ENCODE measurements at regions not wholly inside any gene's neighbourhood (a gene's known extent, or its start where the extent isn't known, plus 50 kb on each side); places are given as distances from the start of the nearest gene placed in this dataset.
"Not testable (repeated sequence)": the region's sequence is repeated elsewhere in the genome, so short reads cannot be mapped to it uniquely, and the experiment has no call there.

DNA sequence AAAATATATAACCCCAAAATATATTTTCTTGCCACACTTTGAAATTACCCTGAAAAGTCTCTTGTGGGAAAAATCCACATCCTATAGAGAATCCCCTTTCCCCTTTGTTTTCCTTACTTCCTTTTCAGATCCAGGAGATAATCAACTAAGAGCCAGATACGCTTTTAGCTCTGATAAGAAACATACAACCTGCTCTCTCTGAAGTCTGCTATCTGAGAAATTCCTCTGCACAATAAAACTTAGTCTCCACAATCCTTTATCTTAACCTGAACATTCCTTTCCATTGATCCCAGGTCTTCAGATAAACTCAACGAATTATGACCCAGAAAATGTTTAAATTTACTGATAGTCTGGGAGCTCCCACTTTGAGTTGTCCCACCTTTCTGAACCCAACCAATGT lies 233.4 kb upstream of the SETMAR start:
- DNase-seq (ENCODE audit: low read depth, low spot score) = no peak

GRCh38 chr3:4071481-4072184 lies 231.5 kb upstream of the SETMAR start:
- no peak for DNase-seq (ENCODE audit: low read depth, low spot score)

DNA sequence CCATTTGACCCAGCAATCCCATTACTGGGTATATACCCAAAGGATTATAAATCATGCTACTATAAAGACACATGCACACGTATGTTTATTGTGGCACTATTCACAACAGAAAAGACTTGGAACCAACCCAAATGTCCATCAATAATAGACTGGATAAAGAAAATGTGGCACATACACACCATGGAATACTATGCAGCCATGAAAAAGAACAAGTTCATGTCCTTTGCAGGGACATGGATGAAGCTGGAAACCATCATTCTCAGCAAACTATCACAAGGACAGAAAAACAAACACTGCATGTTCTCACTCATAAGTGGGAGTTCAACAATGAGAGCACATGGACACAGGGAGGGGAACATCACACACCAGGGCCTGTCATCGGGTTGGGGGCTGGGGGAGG lies 225.9 kb upstream of the SETMAR start:
- DNase-seq (ENCODE audit: low read depth, low spot score) = not testable (repeated sequence)

DNA sequence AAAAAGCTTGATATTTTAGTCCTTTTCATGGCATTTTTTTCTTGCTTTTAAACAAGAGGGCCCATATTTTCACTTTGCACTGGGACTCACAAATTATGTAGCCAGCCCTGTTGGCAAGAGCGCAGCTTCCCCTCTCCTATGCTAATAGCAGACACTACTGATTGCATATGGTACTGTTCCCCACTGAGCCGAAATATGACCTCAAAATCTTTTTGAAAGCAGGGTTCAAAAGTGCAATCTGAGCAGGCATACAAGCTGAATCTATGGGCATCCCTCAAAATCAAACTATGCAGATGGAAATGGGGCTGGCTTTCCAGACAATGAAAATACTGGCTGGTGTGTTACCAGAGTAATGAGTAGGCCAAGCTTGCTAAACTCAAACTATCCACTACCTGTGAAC lies 225.2 kb upstream of the SETMAR start:
- DNase-seq (ENCODE audit: low read depth, low spot score) = no peak

DNA sequence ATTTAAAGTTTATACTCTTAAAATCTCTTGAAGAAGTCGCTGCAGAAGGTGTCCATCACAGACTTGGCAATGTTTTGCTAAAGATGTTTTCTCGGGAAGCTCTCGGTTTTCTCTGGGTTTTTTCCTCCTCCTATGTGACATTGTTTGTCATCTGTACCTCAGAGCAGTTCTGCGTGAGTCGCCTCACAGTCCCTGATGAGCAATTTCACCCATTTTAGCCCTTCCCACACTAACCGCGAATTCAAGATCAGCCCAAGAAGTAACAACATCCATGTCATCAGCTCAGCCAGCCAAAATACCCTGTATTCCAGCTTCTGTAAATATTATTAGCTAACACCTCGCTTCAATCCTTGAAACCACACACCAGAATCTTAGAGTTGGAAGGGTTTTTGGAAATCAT lies 224.3 kb upstream of the SETMAR start:
- no peak for DNase-seq (ENCODE audit: low read depth, low spot score)

DNA sequence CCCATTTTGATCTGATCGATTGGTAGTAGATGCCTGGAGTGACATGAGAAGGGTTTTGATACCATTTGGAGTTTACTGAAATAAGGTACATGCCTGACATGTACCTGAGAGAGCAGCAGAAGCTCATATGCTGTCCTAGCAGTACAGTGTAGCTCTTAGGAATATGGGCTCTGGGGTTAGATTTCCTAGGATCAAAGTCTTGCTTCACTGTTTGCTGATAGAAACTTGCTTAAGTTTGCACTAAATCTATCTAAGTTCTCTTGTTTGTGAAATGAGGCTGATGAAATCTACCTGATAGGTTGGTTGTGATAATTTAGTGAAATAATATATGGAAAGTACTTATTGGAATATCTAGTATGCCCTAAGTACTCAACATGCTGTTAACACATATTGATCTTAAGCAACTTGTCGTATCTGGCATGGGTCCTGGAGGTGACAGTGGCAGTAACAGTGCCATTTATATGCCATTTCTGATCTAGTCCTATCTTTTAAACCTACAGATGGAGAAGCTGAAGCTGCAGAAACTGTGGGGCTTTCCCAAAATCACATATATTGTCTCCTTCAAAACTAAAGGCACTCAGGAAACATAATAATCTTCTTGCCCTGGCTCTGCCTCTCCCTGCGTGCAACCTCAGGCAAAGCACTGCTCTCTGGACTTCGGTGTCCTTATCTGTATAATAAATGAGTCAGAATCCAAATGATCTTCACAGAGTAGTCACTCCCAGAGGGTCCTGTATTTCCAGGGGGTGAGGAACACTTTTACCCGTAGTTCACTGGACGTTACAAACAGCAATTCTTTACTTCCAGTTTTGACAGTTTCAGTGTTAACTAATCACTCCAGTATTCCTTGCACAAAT lies 223.6 kb upstream of the SETMAR start:
- no peak for DNase-seq (ENCODE audit: low read depth, low spot score)

GRCh38 chr3:4083225-4084015 lies 219.7 kb upstream of the SETMAR start:
- DNase-seq (ENCODE audit: low read depth, low spot score) = no peak

GRCh38 chr3:4084271-4084670 lies 218.9 kb upstream of the SETMAR start:
- no peak for DNase-seq (ENCODE audit: low read depth, low spot score)

DNA sequence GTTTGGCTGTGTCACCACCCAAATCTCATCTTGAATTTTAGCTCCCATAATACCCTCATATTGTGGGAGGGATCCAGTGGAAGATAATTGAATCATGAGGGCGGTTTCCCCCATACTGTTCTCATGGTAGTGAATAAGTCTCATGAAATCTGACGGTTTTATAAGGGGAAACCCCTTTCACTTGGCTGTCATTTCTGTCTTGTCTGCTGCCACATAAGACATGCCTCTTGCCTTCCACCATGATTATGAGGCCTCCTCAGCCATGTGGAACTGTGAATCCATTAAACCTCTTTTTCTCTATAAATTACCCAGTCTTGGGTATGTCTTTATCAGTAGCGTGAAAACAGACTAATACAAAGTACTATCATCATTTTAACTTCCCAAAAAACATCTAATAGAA lies 216.5 kb upstream of the SETMAR start:
- not testable (repeated sequence) for DNase-seq (ENCODE audit: low read depth, low spot score)

GRCh38 chr3:4091786-4092185 lies 211.4 kb upstream of the SETMAR start:
- DNase-seq (ENCODE audit: low read depth, low spot score) = no peak

- no peak for DNase-seq (ENCODE audit: low read depth, low spot score)
Observed at GRCh38 chr3:4097801-4098200, 205.4 kb upstream of the SETMAR start.

DNA sequence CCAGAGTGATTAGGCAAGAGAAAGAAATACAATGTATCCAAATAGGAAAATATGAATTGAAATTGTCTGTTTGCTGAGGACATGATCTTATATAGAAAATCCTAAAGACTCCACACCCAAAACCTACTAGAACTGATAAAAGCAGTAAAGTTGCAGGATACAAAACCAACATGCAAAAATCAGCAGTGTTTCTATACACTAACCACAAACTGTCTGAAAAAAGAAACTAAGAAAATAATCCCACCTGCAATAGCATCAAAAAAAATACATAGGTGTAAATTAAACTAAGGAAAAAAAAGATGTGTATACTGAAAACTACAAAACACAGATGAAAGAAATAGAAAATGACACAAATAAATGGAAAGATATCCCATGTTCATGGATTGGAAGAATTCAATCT lies 203.6 kb upstream of the SETMAR start:
- no peak for DNase-seq (ENCODE audit: low read depth, low spot score)

GRCh38 chr3:4107430-4107829 lies 195.7 kb upstream of the SETMAR start:
- no peak for DNase-seq (ENCODE audit: low read depth, low spot score)

DNA sequence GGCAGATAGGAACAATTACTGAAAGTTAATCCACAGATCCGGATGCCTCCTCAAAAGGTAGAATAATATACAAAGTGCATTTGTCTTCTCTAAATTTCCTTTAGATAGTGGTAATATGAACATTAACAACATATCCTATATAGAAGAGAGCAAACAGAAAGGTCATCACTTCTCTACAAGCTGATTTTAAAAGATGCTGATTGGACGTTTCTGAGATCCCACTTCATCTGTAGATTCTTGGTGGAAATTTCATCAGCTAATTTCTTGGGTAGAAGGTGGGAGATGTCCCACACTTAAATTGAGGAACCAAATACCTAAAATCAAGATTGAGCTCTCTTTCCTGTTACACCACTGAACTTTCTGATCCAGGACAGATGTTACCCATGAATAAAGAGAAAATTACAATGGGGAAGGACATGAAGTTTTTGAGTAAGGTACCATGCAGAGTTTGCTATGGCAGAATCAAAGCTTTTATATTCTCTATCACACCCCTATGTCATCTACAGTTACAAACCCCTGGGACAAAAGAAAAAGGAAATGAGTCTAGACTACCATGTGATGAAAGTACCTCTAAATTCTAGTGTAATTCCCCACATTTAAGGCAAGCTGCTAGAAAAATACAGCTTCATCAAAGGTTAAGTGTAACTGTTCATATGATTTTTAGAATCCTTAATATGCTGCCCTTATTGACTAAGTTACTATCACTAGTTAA lies 189.2 kb upstream of the SETMAR start:
- DNase-seq (ENCODE audit: low read depth, low spot score) = no peak

DNA sequence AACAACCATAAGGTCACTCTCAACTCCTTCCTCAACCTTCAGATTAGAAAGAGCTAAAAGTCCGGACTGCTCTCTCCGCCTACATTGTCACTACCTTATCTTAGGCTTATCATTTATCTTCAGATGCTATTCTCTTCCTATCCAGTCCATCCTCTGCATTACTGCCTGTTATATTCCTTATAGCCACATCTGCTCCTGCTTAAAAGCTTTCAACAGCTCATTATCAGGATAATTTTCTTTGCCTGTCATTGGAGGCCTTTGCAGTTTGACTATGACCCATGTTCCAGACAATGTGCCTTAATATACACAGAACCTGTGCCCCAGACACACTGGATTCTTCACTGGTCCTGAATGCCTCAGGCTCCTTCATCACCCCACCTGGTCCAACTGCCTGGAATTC lies 184.1 kb upstream of the SETMAR start:
- DNase-seq (ENCODE audit: low read depth, low spot score) = no peak

DNA sequence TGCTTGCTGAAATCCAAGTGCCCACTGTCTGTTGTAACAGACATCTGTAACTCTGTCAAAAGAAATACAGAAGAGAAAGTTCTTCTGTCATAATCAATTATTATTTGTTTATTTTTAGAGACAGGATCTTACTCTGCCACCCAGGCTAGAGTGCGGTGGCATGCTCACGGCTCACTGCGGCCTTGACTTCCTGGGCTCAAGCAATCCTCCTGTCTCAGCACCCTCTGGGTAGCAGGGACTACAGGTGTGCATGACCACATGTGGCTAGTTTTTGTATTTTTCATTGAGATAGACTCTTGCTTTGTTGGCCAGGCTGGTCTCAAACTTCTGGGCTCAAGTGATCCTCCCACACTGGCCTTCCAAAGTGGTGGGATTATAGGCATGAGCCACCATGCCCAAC lies 177.6 kb upstream of the SETMAR start:
- DNase-seq (ENCODE audit: low read depth, low spot score) = no peak

DNA sequence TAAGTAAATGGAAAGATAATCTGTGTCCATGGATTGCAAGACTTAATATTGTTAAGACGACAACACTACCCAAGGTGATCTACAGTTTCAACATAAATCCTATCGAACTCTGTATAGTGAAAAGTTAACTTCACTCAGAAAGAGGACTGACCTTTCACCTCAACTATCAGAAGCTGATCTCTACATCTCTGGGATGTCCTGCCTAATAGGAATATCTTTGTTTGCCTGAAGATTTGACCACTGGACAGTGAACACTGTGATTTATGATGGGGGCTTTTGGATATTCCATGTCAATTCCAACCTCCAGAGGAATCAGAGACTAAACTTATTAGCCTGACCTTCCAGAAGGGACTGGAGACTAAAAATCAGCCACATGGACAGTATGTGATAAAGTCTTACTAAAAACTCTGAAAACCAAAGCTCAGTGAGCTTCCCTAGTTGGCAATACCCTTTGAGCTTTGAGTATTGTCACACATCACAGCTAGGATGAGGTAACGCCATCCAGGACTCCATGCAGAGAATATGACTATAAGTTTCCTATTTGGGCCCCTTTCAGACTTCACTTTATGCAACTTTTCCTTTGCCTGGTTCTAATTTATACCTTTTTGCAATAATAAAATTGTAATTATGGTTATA lies 164.9 kb upstream of the SETMAR start:
- DNase-seq (ENCODE audit: low read depth, low spot score) = no peak

GRCh38 chr3:4138786-4139431 lies 164.3 kb upstream of the SETMAR start:
- DNase-seq (ENCODE audit: low read depth, low spot score) = no peak

- DNase-seq (ENCODE audit: low read depth, low spot score) = no peak
Observed at GRCh38 chr3:4139462-4140140, 163.6 kb upstream of the SETMAR start.

DNA sequence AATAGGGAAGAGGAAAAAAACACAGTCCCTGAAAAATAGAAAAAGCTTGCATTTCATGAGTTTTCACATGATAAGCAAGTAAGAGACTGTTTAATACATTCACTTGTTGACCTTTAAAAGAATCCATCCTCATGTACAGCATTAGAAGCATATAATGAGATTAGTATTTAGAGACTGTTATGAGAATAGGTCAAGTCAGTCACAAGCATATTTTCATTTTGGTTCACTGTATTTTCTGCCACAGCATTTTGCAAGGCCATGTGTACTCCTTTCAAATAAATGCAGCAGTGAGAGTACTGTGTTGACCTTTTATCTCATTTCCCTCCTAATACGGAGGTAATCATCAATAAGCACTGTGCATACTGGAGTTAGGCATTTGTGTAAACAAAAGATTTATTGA lies 162.2 kb upstream of the SETMAR start:
- DNase-seq (ENCODE audit: low read depth, low spot score) = no peak
